H7 (cell line): ENCODE measurements at regions not wholly inside any gene's neighbourhood (a gene's known extent, or its start where the extent isn't known, plus 50 kb on each side); places are given as distances from the start of the nearest gene placed in this dataset.

ENCODE experiments used
- DNase-seq: peaks from one replicate; pipeline ENCODE4 v3.0.0; 2012
- H3K27me3 ChIP-seq: 2 replicates; pipeline ENCODE4 v1.6.0; 2011; ENCODE audit warnings: mild to moderate bottlenecking, low read length; ENCODE audit not compliant: control insufficient read depth, insufficient read depth
- H3K36me3 ChIP-seq: replicated peaks from 2 replicates; pipeline ENCODE4 v1.5.1; 2011; ENCODE audit warnings: low read length; ENCODE audit not compliant: control insufficient read depth, insufficient read depth
- H3K4me3 ChIP-seq: 2 replicates; pipeline ENCODE4 v1.5.1; 2011; ENCODE audit warnings: low read depth, mild to moderate bottlenecking, control low read depth, low read length, moderate library complexity; ENCODE audit not compliant: insufficient read depth

DNA sequence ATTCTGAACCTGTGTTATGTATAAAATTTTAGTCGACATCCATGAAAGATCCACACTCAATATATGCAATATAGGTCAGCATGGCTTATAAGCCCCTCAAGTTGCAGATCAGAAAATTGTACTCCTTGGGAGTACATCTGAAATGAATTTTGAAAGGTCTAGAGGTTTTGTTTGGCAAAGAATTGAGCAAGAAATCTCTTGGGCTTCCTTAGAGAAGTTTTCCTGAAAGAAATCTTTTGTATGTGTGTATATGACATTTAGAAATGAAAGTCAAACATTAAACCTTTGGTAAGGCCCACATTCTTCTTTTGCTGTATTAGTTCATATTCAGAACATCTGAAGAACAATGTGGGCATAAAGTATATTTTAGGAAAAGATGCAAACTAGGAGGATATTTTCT, 1006.6 kb downstream of the NAALADL2 start:
- Histone ChIP-seq H3K36me3 (no peaks in the 10 kb centered on the region), H3K4me3 (no peak overlapping the region), H3K27me3 (no peaks in the 10 kb centered on the region)
- DNase-seq, result no peak

DNA sequence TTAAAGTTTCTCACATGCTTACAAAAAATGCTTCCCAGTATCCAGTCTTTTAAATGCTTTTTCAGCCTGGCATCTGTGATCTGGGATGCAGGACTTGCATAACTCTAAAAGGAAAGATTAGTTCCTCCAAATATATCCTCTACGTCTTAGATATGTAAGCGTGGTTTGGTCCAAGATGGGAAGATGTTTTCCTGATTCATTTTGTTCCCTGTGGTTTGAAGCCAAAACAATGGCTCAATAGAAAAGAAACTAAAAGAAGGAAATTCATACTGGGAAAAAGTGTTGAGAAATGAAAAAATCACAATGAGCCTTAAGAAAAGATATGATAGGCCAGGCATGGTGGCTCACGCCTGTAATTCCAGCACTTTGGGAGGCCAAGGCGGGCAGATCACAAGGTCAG, 1002.8 kb downstream of the NAALADL2 start:
- Histone ChIP-seq H3K27me3 (no peaks in the 10 kb centered on the region), H3K4me3 (no peak overlapping the region), H3K36me3 (no peaks in the 10 kb centered on the region)
- DNase-seq, result no peak
